SK-N-SH treated with all-trans-retinoic acid at 6 μM for 48 hours (cell line): ENCODE measurements at regions not wholly inside any gene's neighbourhood (a gene's known extent, or its start where the extent isn't known, plus 50 kb on each side); places are given as distances from the start of the nearest gene placed in this dataset.

Experiments
- ATAC-seq: fragments of 200-7000 bp; cut with Tn5 transposase; 3 replicates; pipeline ENCODE4 v1.9.1; 2020; ENCODE audit warnings: mild to moderate bottlenecking, moderate library complexity
- ARNTL ChIP-seq: fragments of 450-650 bp; formaldehyde crosslinking; IDR thresholded peaks from 2 replicates; pipeline ENCODE4 v1.5.0; 2020; ENCODE audit warnings: low read depth, mild to moderate bottlenecking, moderate library complexity, borderline replicate concordance
- BACH2 ChIP-seq: fragments of 250-450 bp; sonication (Bioruptor Pico); IDR thresholded peaks from 2 replicates; pipeline ENCODE4 v1.9.0; 2021; ENCODE audit warnings: mild to moderate bottlenecking, borderline replicate concordance
- CREB5 ChIP-seq: fragments of 250-450 bp; sonication (Bioruptor Pico); IDR thresholded peaks from 2 replicates; pipeline ENCODE4 v1.5.1; 2020; ENCODE audit warnings: low read depth, mild to moderate bottlenecking, moderate library complexity
- CSDC2 ChIP-seq: fragments of 250-450 bp; sonication (Bioruptor Pico); IDR thresholded peaks from 2 replicates; pipeline ENCODE4 v1.5.0; 2020; ENCODE audit warnings: mild to moderate bottlenecking, moderate library complexity
- CSRNP3 ChIP-seq: fragments of 250-450 bp; sonication (Bioruptor Pico); IDR thresholded peaks from 2 replicates; pipeline ENCODE4 v1.5.1; 2021; ENCODE audit warnings: mild to moderate bottlenecking, moderate library complexity
- ESRRG ChIP-seq: fragments of 250-450 bp; sonication (Bioruptor Pico); IDR thresholded peaks from 2 replicates; pipeline ENCODE4 v1.6.1; 2021; ENCODE audit warnings: mild to moderate bottlenecking
- ISL1 ChIP-seq: fragments of 250-450 bp; sonication (Bioruptor Pico); IDR thresholded peaks from 2 replicates; pipeline ENCODE4 v2.1.2; 2022; ENCODE audit warnings: mild to moderate bottlenecking, moderate library complexity
- OSR1 ChIP-seq: fragments of 250-450 bp; sonication (Bioruptor Pico); IDR thresholded peaks from 2 replicates; pipeline ENCODE4 v1.8.0; 2022; ENCODE audit warnings: moderate library complexity, mild to moderate bottlenecking, inconsistent platforms
- PATZ1 ChIP-seq: fragments of 250-450 bp; sonication (Bioruptor Pico); IDR thresholded peaks from 2 replicates; pipeline ENCODE4 v1.8.0; 2020; ENCODE audit warnings: mild to moderate bottlenecking, moderate library complexity, borderline replicate concordance
- POU6F1 ChIP-seq: fragments of 250-450 bp; sonication (Bioruptor Pico); IDR thresholded peaks from 2 replicates; pipeline ENCODE4 v1.8.0; 2021; ENCODE audit warnings: low read depth, mild to moderate bottlenecking, moderate library complexity, borderline replicate concordance
- PPARA ChIP-seq: fragments of 250-450 bp; sonication (Bioruptor Pico); IDR thresholded peaks from 2 replicates; pipeline ENCODE4 v1.5.0; 2020; ENCODE audit warnings: mild to moderate bottlenecking, borderline replicate concordance
- RARB ChIP-seq: fragments of 250-450 bp; sonication (Bioruptor Pico); IDR thresholded peaks from 2 replicates; pipeline ENCODE4 v1.8.0; 2021; ENCODE audit warnings: mild to moderate bottlenecking, moderate library complexity
- SNAI2 ChIP-seq: fragments of 250-450 bp; sonication (Bioruptor Pico); IDR thresholded peaks from 2 replicates; pipeline ENCODE4 v1.5.0; 2020; ENCODE audit warnings: mild to moderate bottlenecking, moderate library complexity
- TCF4 ChIP-seq: fragments of 250-450 bp; sonication (Bioruptor Pico); IDR thresholded peaks from 2 replicates; pipeline ENCODE4 v1.8.0; 2021; ENCODE audit warnings: mild to moderate bottlenecking, moderate library complexity, borderline replicate concordance
- TOX ChIP-seq: fragments of 250-450 bp; sonication (Bioruptor Pico); IDR thresholded peaks from 2 replicates; pipeline ENCODE4 v1.8.0; 2021; ENCODE audit warnings: mild to moderate bottlenecking, moderate library complexity, borderline replicate concordance
- TSHZ2 ChIP-seq: fragments of 250-450 bp; sonication (Bioruptor Pico); IDR thresholded peaks from 2 replicates; pipeline ENCODE4 v1.5.0; 2020; ENCODE audit warnings: mild to moderate bottlenecking, moderate library complexity
- ZC3H10 ChIP-seq: fragments of 250-450 bp; sonication (Bioruptor Pico); IDR thresholded peaks from 2 replicates; pipeline ENCODE4 v1.5.1; 2021; ENCODE audit warnings: mild to moderate bottlenecking, moderate library complexity
- ZFP3 ChIP-seq: fragments of 250-450 bp; sonication (Bioruptor Pico); IDR thresholded peaks from 2 replicates; pipeline ENCODE4 v1.5.0; 2020; ENCODE audit warnings: mild to moderate bottlenecking, moderate library complexity
- ZFP30 ChIP-seq: fragments of 450-650 bp; formaldehyde crosslinking; IDR thresholded peaks from 2 replicates; pipeline ENCODE4 v1.5.0; 2022; ENCODE audit warnings: mild to moderate bottlenecking, moderate library complexity
- ZNF565 ChIP-seq: fragments of 450-650 bp; formaldehyde crosslinking; conservative IDR thresholded peaks from 2 replicates; pipeline ENCODE4 v1.5.0; 2020; ENCODE audit warnings: low read depth, mild to moderate bottlenecking, moderate library complexity
- ZNF70 ChIP-seq: fragments of 450-650 bp; formaldehyde crosslinking; IDR thresholded peaks from 2 replicates; pipeline ENCODE4 v1.5.0; 2020; ENCODE audit warnings: mild to moderate bottlenecking, moderate library complexity
- ZNF8 ChIP-seq: fragments of 450-650 bp; formaldehyde crosslinking; IDR thresholded peaks from 2 replicates; pipeline ENCODE4 v1.5.0; 2020; ENCODE audit warnings: mild to moderate bottlenecking, moderate library complexity

- TF ChIP-seq TCF4 (CRISPR knock-in tag) (no peak), CSDC2 (CRISPR knock-in tag) (no peak), PATZ1 (CRISPR knock-in tag) (no peak), ZNF565 (no peak), CREB5 (CRISPR knock-in tag) (no peak), ESRRG (no peak), CSRNP3 (CRISPR knock-in tag) (no peak), ZC3H10 (CRISPR knock-in tag) (no peak), POU6F1 (CRISPR knock-in tag) (no peak), ARNTL (no peak), TOX (CRISPR knock-in tag) (no peak), SNAI2 (CRISPR knock-in tag) (no peak), ZFP30 (no peak), BACH2 (CRISPR knock-in tag) (no peak)
- no peak for ATAC-seq
Observed at GRCh38 chr15:35605764-35606449, 59.9 kb upstream of the DPH6 start.

GRCh38 chr15:35606450-35606779, 60.5 kb upstream of the DPH6 start:
- no peak for TF ChIP-seq CSDC2 (CRISPR knock-in tag)
- no peak for TF ChIP-seq BACH2 (CRISPR knock-in tag)
- no peak for TF ChIP-seq TCF4 (CRISPR knock-in tag)
- no peak for TF ChIP-seq ZNF565
- TF ChIP-seq ZNF8, result no peak
- TF ChIP-seq TOX (CRISPR knock-in tag), result no peak
- no peak for TF ChIP-seq ESRRG
- TF ChIP-seq OSR1 (CRISPR knock-in tag), result no peak
- TF ChIP-seq RARB (CRISPR knock-in tag), result no peak
- TF ChIP-seq ZFP3 (CRISPR knock-in tag), result no peak
- no peak for TF ChIP-seq PPARA
- TF ChIP-seq ZC3H10 (CRISPR knock-in tag), result no peak
- no peak for TF ChIP-seq ISL1
- TF ChIP-seq ZNF70 (CRISPR knock-in tag), result no peak
- TF ChIP-seq CSRNP3 (CRISPR knock-in tag), result no peak
- TF ChIP-seq TSHZ2 (CRISPR knock-in tag), result no peak
- no peak for TF ChIP-seq SNAI2 (CRISPR knock-in tag)
- no peak for TF ChIP-seq PATZ1 (CRISPR knock-in tag)
- TF ChIP-seq POU6F1 (CRISPR knock-in tag), result no peak
- no peak for TF ChIP-seq ZFP30
- no peak for ATAC-seq
